Keratinocyte (primary cell): ENCODE measurements at regions not wholly inside any gene's neighbourhood (a gene's known extent, or its start where the extent isn't known, plus 50 kb on each side); places are given as distances from the start of the nearest gene placed in this dataset.

Experiments used
- EZH2 ChIP-seq: IDR thresholded peaks from one replicate; pipeline ENCODE4 v1.6.1; 2012; ENCODE audit warnings: inconsistent platforms, mild to moderate bottlenecking, low read length, moderate library complexity
- TF ChIP-seq, protein P1 (sequence below), 3 experiments: IDR thresholded peaks in 1 of 3; conservative IDR thresholded peaks in 1 of 3; optimal IDR thresholded peaks in 1 of 3; 2 replicates in 2 of 3; 3 replicates in 1 of 3; pipeline versions ENCODE3 to v1.5.1; 2011; ENCODE audit warnings: low read length in 3 of 3, mild to moderate bottlenecking in 3 of 3, moderate library complexity in 2 of 3, control low read depth in 1 of 3, inconsistent platforms in 1 of 3; ENCODE audit not compliant: insufficient read depth in 2 of 3; ENCODE audit errors: extremely low read depth in 1 of 3

DNA sequence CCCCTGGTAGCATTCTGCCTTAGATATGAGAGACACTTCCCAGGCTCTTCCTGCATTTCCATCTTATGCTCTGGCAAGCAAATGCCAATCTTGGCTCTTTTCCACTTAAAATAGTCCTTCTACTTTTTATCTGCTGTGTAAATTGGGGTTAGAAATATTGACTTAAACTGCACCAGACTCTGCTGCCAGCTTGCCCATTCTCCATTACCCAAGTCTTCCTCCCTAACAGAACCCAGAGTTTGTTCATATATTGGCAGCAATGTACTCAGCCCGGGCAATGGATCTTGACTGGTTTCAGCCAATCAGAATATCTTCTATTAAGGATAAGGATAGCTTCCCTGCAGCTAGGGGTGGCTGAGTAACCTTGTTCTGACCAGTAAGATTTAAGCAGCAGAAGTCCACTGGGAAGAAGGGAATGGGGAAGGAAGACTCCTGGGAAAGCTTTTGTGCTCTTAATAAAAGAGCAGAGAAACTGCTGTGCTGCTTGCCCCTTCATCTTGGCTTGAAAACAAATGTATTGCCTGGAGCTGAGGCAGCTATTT, 177.1 kb downstream of the KCNRG start:
- TF ChIP-seq, protein P1, sequence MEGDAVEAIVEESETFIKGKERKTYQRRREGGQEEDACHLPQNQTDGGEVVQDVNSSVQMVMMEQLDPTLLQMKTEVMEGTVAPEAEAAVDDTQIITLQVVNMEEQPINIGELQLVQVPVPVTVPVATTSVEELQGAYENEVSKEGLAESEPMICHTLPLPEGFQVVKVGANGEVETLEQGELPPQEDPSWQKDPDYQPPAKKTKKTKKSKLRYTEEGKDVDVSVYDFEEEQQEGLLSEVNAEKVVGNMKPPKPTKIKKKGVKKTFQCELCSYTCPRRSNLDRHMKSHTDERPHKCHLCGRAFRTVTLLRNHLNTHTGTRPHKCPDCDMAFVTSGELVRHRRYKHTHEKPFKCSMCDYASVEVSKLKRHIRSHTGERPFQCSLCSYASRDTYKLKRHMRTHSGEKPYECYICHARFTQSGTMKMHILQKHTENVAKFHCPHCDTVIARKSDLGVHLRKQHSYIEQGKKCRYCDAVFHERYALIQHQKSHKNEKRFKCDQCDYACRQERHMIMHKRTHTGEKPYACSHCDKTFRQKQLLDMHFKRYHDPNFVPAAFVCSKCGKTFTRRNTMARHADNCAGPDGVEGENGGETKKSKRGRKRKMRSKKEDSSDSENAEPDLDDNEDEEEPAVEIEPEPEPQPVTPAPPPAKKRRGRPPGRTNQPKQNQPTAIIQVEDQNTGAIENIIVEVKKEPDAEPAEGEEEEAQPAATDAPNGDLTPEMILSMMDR (optimal IDR thresholded peaks at IDR 0.05 in 1 of 3, IDR thresholded peaks at IDR 0.05 in 1 of 3, conservative IDR thresholded peaks at IDR 0.05 in 1 of 3; ENCODE audit: extremely low read depth in 1 of 3, insufficient read depth in 2 of 3, low read length in 3 of 3): no peak
- TF ChIP-seq EZH2: no peak
